Common myeloid progenitor, CD34-positive (primary cell): ENCODE measurements at regions not wholly inside any gene's neighbourhood (a gene's known extent, or its start where the extent isn't known, plus 50 kb on each side); places are given as distances from the start of the nearest gene placed in this dataset.
A peak's percentile ranks its signal among the peaks of the same experiment; 100 is the strongest.

Experiments used
- CTCF ChIA-PET: fragments of 350-600 bp; sonication (Branson Sonifier 250); formaldehyde crosslinking; loops from one replicate; lab custom pipeline; 2021; ENCODE audit warnings: antibody characterized with exemption; lab: Charles Lee
- POLR2A ChIA-PET: fragments of 350-600 bp; sonication (Branson Sonifier 250); formaldehyde crosslinking; loops from one replicate; lab custom pipeline; 2021; ENCODE audit warnings: antibody characterized with exemption; lab: Charles Lee
- DNase-seq, 3 donors: peaks; one replicate each; pipeline versions ENCODE4 v3.0.0 to v3.0.0-alpha.2; 2013
- H3K27ac ChIP-seq, 2 experiments: 1 replicate in 1 of 2; 2 replicates in 1 of 2; pipeline ENCODE4 v1.7.0; 2013; ENCODE audit warnings: inconsistent platforms in 2 of 2, low read length in 2 of 2, mild to moderate bottlenecking in 2 of 2, low read depth in 1 of 2, moderate library complexity in 1 of 2; ENCODE audit not compliant: severe bottlenecking in 2 of 2, insufficient read depth in 1 of 2, poor library complexity in 1 of 2
- H3K27me3 ChIP-seq, 5 experiments: replicated peaks in 2 of 5; 1 replicate in 3 of 5; 2 replicates in 2 of 5; pipeline versions ENCODE4 v1.6.1 to v1.7.0; 2013; ENCODE audit warnings: low read length in 4 of 5, mild to moderate bottlenecking in 2 of 5, moderate library complexity in 2 of 5, inconsistent platforms in 1 of 5; ENCODE audit not compliant: insufficient read depth in 5 of 5, control insufficient read depth in 4 of 5
- H3K36me3 ChIP-seq, 4 experiments: 1 replicate in 2 of 4; 2 replicates in 2 of 4; pipeline versions ENCODE4 v1.6.1 to v1.7.0; 2013; ENCODE audit warnings: low read length in 3 of 4, control low read depth in 1 of 4, mild to moderate bottlenecking in 1 of 4; ENCODE audit not compliant: control insufficient read depth in 4 of 4, insufficient read depth in 4 of 4
- H3K4me1 ChIP-seq, 4 experiments: 1 replicate in 3 of 4; 2 replicates in 1 of 4; pipeline versions ENCODE4 v1.6.1 to v1.7.1; 2013; ENCODE audit warnings: low read length in 3 of 4, mild to moderate bottlenecking in 3 of 4, control low read depth in 1 of 4, inconsistent platforms in 1 of 4, moderate library complexity in 1 of 4; ENCODE audit not compliant: control insufficient read depth in 4 of 4, insufficient read depth in 4 of 4; ENCODE audit errors: control extremely low read depth in 1 of 4
- H3K4me3 ChIP-seq, 7 experiments: 1 replicate in 4 of 7; 2 replicates in 3 of 7; pipeline versions ENCODE4 v1.5.1 to v1.7.0; 2013; ENCODE audit warnings: mild to moderate bottlenecking in 7 of 7, low read length in 6 of 7, moderate library complexity in 6 of 7, inconsistent platforms in 2 of 7, low read depth in 2 of 7, control low read depth in 1 of 7; ENCODE audit not compliant: insufficient read depth in 4 of 7, control insufficient read depth in 1 of 7; ENCODE audit errors: extremely low read depth in 1 of 7
- H3K9me3 ChIP-seq, 5 experiments: 1 replicate in 4 of 5; 2 replicates in 1 of 5; pipeline versions ENCODE4 v1.6.1 to v1.7.1; 2013; ENCODE audit warnings: low read length in 4 of 5, mild to moderate bottlenecking in 2 of 5, inconsistent platforms in 1 of 5, low read depth in 1 of 5, moderate library complexity in 1 of 5; ENCODE audit not compliant: control insufficient read depth in 4 of 5, insufficient read depth in 2 of 5; ENCODE audit errors: control extremely low read depth in 1 of 5
- WGBS: methylation state at CpG from one replicate; pipeline ENCODE4 v1.1.5; 2013; ENCODE audit not compliant: insufficient coverage; 5-methylcytosine and 5-hydroxymethylcytosine counted together

DNA sequence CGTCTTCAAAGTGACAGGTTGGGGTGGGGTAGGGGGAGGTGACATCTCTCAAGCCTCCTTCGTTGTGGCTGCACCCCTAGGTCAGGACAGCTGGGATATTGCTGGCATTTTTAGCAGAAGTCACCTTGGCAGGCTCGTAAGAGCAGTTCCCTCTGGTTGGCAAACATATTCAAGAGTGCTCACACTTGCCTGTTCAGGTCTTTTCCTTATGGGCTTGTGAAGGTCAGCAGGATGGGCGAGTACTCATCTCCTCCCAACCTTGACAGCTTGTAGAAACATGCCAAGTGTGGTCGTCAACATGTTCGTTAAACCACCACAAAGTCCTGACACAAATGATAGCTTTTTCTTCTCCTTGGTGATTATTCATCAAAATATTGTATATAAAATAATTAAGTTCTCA lies 113.6 kb downstream of the HDGFL1 start:
- no peak overlapping the region for H3K27ac ChIP-seq
- H3K36me3 ChIP-seq, result no peaks in the 10 kb centered on the region
- no peaks in the 10 kb centered on the region for H3K27me3 ChIP-seq
- DNase-seq, result no peak
- ChIA-PET CTCF (interaction anchor here (0.7 kb wide), 1 partner anchor 778 kb away, joined by 3 read pairs; no protein-coding TSS in a partner anchor), POLR2A (no interaction called here)
- H3K4me1 ChIP-seq, result no peaks in the 10 kb centered on the region
- H3K4me3 ChIP-seq, result peak overlapping the region in 1 of 7 experiments; percentile 16
- 93% methylated on average over 4 of the region's 6 CpGs for WGBS
- H3K9me3 ChIP-seq, result no peaks in the 10 kb centered on the region

DNA sequence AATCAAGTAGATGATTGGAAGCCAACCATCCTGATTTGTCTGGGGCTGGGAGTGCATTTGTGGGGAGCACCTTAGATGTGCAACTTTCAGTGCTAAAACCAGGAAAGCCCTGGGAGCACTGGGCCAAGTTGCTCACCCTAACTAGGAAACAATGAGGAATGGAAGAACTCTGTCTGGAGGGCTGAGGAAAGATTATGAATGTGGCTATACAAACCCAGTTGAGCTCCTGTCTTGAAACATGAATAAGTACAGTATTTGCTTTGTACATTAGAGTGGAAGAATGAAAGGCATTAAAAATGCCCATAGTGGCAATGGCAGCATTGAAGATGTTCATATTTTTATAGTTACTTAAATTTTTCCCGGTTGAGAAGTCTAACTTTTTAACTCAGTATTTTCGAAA lies 121.1 kb downstream of the HDGFL1 start:
- ChIA-PET POLR2A (interaction anchor here (0.6 kb wide), 1 partner anchor 24 kb away, joined by 3 read pairs; no protein-coding TSS in a partner anchor), CTCF (no interaction called here)
- Histone ChIP-seq H3K27me3 (no peaks in the 10 kb centered on the region), H3K4me1 (no peaks in the 10 kb centered on the region), H3K9me3 (no peaks in the 10 kb centered on the region), H3K4me3 (no peak overlapping the region), H3K27ac (no peak overlapping the region), H3K36me3 (no peaks in the 10 kb centered on the region)
- WGBS, result no CpG with 5 or more reads among the region's 2 CpGs
- DNase-seq, result no peak

DNA sequence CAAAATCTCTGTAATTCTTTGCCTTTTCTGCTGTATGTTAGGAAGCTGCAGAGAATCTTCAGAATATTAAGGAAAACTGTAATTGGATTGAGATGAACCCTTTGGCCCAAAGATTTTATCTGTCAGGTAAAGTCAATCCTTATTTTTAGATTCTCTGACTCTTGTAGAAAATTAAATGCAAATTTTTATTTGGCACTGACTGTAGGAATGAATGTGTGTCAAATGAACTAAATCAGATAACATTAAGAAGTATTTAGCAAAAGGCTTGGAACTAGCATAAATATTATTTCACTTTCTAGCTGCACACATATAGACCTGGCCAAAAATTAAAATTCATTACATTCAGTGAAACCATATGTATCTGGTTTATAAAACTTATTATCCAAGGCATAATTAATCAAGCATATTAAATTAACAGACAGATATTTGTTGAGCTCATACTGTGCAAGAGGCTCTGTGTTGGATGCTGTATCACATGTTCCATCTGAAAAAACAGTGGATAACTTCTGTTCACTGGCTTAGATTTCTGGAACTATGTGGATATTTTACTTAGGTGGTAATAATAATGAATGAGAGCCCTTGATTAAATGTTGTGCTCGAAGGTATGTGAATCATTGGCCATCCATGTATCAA lies 124.8 kb downstream of the HDGFL1 start:
- peaks cover 0 to 4% (median 1%) of the 10 kb centered on the region in 4 experiments for H3K4me1 ChIP-seq
- no peak overlapping the region for H3K4me3 ChIP-seq
- CTCF ChIA-PET, result no interaction called here
- no peaks in the 10 kb centered on the region for H3K36me3 ChIP-seq
- POLR2A ChIA-PET, result no interaction called here
- DNase-seq, result no peak
- no peaks in the 10 kb centered on the region for H3K9me3 ChIP-seq
- no peaks in the 10 kb centered on the region for H3K27me3 ChIP-seq
- WGBS, result no CpG with 5 or more reads among the region's 1 CpG
- H3K27ac ChIP-seq, result no peak overlapping the region

DNA sequence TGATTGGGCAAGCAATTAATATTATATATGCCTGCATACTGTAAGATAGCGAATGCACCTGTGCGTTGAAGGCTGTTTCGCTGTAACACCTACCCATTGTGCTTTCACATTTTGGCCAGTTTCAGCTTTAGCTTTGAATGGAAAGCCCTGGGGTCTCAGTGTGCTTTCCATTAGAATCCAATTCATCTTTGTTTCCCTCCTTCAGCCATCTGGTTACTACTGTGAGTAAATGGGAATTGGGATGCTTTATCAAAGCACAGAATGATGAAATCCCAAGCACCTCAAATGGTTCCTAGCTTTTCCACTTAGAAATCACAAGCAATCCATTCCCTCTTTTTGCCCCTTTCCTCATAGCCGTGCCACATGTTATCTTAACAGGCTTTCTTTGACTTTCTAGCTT lies 127.1 kb downstream of the HDGFL1 start:
- Histone ChIP-seq H3K27me3 (no peaks in the 10 kb centered on the region), H3K36me3 (no peaks in the 10 kb centered on the region), H3K4me1 (peaks cover 0 to 6% (median 1%) of the 10 kb centered on the region in 4 experiments), H3K9me3 (no peaks in the 10 kb centered on the region), H3K27ac (no peak overlapping the region), H3K4me3 (no peak overlapping the region)
- DNase-seq, result no peak
- ChIA-PET CTCF (no interaction called here), POLR2A (no interaction called here)
- 100% methylated on average over 3 of the region's 4 CpGs for WGBS

DNA sequence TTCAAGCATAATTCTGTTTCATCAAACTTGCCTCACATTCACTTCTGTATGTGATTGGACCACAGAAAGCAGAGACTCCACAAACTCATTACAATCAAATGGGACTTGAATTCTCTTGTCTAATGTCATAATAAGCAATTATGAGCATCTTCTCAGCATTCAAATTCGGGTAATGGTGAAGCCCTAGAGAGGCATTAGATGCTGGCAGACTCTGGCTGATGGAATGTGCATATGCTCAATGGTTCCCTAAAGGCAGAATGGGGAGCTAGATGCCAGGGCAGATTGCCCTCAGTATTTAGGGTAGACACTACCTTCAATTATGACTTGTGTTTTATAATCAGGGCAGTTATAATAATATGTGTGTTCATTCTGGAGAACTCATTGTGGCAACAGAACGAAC lies 127.9 kb downstream of the HDGFL1 start:
- H3K27me3 ChIP-seq, result no peaks in the 10 kb centered on the region
- CTCF ChIA-PET, result no interaction called here
- H3K27ac ChIP-seq, result no peak overlapping the region
- POLR2A ChIA-PET, result no interaction called here
- no peak overlapping the region for H3K4me3 ChIP-seq
- DNase-seq, result no peak
- peaks cover 0 to 6% (median 1%) of the 10 kb centered on the region in 4 experiments for H3K4me1 ChIP-seq
- H3K36me3 ChIP-seq, result no peaks in the 10 kb centered on the region
- WGBS, result 100% methylated on average over 1 of the region's 2 CpGs
- H3K9me3 ChIP-seq, result no peaks in the 10 kb centered on the region

DNA sequence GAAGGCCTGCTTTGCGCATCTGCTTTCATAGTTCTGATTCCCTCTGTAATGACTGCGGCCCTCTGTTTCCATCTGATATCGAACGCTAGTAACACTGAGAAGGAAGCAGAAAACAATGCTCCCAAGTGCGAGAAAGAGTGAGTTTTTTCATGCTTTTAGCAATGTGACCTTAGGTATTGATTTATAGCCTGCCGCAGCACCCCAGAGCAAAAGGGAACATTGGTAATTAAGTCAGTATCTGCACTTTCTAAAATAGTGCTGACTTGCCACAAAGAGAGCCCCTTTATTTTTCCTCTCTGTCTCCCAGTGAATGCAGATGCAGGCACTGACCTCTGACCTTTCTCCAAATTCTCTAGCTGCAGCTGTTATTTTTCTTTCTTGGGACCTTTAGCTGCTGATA lies 129.8 kb downstream of the HDGFL1 start:
- 27% methylated on average over 6 of the region's 6 CpGs for WGBS

DNA sequence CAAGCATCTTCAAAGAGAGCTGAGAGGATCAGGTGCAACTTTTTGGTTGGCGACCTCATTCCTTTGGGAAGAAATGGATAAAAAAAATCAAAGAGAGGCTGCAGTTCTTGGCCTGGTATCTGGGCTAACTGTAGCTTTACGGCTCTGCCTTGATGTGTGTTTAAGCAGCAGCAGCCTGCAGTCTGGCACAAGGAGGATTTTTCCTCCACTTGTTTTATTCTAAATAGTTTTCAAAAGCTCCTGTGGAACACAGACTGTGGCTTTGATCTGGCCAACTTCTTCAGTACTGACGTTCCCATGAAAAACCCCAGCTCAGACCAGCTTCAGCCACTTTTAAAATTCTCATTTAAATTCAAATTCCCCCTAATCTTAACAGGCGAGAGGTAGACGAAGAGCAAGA lies 137.3 kb downstream of the HDGFL1 start:
- Histone ChIP-seq H3K4me3 (no peak overlapping the region), H3K27ac (no peak overlapping the region), H3K9me3 (no peaks in the 10 kb centered on the region), H3K4me1 (no peaks in the 10 kb centered on the region), H3K27me3 (no peaks in the 10 kb centered on the region), H3K36me3 (no peaks in the 10 kb centered on the region)
- no peak for DNase-seq
- 93% methylated on average over 4 of the region's 5 CpGs for WGBS
- CTCF ChIA-PET, result interaction anchor here (1.4 kb wide), 1 partner anchor 11 kb away, joined by 4 read pairs; no protein-coding TSS in a partner anchor
- POLR2A ChIA-PET, result no interaction called here

More for the DNA sequence above, 129.8 kb downstream of the HDGFL1 start:
- Histone ChIP-seq H3K4me3 (no peak overlapping the region), H3K9me3 (no peaks in the 10 kb centered on the region), H3K4me1 (peaks cover 0 to 6% (median 1%) of the 10 kb centered on the region in 4 experiments), H3K27me3 (no peaks in the 10 kb centered on the region), H3K36me3 (no peaks in the 10 kb centered on the region), H3K27ac (no peak overlapping the region)
- ChIA-PET POLR2A (no interaction called here), CTCF (no interaction called here)
- DNase-seq, result peak in 2 of 3 donors; percentile 7
